ENCODE measurements at regions not wholly inside any gene's neighbourhood (a gene's known extent, or its start where the extent isn't known, plus 50 kb on each side); places are given as distances from the start of the nearest gene placed in this dataset.
A peak's percentile ranks its signal among the peaks of the same experiment; 100 is the strongest.
"Not testable (repeated sequence)": the region's sequence is repeated elsewhere in the genome, so short reads cannot be mapped to it uniquely, and the experiment has no call there.

GRCh38 chr1:182159443-182159842, 97.9 kb upstream of the ZNF648 start:
- no peak for DNase-seq (ENCODE audit: low spot score)

DNA sequence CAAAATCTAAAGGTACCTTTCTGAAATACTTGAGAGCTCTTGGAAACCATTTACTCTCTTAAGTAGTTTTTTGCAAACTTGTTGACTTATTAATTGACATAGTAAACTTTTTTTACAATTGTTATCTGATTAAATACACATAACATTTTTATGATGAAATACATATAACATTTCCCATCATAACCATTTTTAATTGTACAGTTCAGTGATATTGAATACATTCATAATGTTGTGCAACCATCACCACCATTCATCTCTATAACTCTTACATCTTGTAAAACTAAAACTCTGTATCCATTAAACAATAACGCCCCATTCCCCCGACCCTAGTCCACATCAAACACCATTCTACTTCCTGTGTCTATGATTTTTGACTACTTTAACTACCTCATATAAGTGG, 95.7 kb upstream of the ZNF648 start:
- no peak for DNase-seq (ENCODE audit: low spot score)

DNA sequence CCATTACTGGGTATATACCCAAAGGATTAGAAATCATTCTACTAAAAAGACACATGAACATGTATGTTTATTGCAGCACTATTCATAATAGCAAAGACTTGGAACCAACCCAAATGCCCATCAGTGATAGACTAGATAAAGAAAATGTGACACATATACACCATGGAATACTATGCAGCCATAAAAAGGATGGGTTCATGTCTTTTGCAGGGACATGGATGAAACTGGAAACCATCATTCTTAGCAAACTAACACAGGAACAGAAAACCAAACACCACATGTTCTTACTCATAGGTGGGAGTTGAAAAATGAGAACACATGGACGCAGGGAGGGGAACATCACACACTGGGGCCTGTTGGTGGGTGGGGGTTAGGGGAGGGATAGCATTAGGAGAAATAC, 92.9 kb upstream of the ZNF648 start:
- not testable (repeated sequence) for DNase-seq (ENCODE audit: low spot score)

DNA sequence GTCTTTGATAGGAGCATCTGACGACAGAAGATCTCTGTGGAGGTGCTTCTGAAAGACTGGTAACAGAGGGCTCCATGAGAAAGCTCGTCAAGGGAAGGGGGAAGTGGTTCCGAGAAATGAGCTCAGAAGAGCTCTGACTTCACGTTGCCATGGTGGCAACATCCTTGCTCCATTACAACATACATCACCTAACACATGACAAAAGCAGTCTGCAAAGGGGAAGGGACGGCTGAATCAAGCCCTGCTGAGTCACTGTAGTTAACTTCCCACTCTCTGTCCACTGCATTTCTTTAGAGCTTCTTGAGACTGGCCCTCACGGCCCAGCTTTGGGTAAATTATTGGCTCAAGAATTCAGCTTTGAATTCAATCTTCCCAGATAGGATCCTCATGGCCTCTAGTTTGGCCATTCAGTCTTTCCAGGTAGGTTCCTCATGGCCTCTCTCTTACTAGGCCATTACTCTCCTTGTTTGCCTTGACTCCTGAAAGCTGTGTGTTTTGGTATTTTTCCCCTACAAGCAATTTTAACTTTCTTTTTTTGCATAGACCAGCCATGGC, 88.0 kb upstream of the ZNF648 start:
- DNase-seq (ENCODE audit: low spot score) = no peak

GRCh38 chr1:182147951-182148350, 86.4 kb upstream of the ZNF648 start:
- DNase-seq (ENCODE audit: low spot score) = no peak

- DNase-seq (ENCODE audit: low spot score) = no peak
Measured at GRCh38 chr1:182147136-182147820, 85.8 kb upstream of the ZNF648 start.

DNA sequence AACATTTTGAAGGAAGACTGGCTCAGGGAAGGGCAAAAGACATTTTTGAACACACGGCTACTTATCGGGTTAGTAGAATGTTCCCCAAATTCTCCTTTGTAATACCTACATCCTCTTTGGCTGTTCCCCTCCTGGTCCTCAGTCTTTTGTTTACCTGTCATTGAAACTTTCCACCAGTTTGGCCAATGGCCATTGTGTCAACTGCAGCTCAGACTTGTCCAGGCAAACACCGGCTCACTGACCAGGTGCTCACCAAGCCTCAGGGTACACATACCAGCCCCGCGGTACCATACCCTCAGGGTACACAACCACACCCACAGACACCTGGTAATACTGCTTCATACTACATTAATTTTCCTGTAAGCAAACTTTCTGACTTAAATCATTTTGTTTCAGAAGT, 84.8 kb upstream of the ZNF648 start:
- no peak for DNase-seq (ENCODE audit: low spot score)

DNA sequence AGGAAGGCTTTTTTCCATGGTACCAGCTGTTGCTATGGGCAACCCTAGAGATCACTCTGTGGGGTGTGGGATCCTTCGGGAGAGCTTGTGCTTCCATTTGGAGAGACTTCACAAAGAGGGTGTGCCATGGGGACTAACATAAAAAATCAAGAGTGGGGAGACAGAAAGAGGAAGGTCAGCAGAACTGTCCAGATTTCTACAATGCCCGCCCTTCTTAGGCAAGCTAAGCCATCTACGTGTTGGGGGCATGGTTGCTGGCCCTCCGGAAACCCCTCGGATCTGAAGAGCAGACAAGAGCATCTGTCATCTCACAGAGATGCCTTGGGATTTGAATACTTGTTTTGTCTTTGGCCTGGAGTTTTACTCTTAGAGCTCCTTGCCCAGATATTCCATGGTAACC, 83.9 kb upstream of the ZNF648 start:
- DNase-seq (ENCODE audit: low spot score) = no peak

- no peak for DNase-seq (ENCODE audit: low spot score)
Measured at GRCh38 chr1:182144646-182145030, 83.1 kb upstream of the ZNF648 start.

- peak; percentile 33 for DNase-seq (ENCODE audit: low spot score)
Measured at GRCh38 chr1:182143825-182144645, 82.5 kb upstream of the ZNF648 start.

- DNase-seq (ENCODE audit: low spot score) = peak; percentile 94
Measured at GRCh38 chr1:182143154-182143657, 81.7 kb upstream of the ZNF648 start.

DNA sequence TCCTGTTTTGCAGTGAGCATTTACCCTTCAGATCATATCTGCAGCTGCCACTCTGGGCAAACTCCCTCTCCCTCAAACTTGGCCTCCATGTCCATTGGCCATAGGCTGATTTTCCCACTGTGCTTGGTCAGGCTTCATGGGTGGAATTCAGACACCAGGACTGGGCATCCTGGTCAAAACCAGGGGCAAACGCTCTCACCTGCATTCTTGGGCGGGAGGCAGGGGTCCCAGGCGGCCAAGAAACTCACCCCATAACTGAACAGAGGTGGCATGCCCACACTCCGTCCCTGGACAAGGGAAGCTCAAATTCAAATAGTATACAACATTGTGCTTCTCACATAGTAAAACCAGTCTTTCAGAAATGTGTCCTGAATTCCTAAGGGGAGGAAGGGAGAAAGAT, 81.1 kb upstream of the ZNF648 start:
- no peak for DNase-seq (ENCODE audit: low spot score)

- no peak for DNase-seq (ENCODE audit: low spot score)
Measured at GRCh38 chr1:182141040-182141439, 79.5 kb upstream of the ZNF648 start.

DNA sequence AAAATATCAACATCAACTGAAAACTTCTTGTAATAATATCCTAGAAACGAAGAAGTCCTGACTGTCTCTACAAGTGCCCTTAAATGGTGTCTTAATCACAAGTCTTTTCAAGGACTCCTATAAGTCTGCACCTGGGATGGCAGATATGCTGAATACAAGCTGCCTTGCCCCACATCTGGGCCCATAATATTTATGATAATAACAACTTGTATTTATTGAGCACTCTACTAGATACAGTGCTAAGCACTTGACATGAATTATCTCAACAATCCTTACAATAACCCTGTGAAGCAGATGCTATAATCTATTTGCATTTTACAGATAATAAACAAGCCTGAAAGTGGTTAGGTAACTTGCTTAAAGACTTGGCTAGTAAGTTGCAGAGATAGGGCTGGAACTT, 78.0 kb upstream of the ZNF648 start:
- no peak for DNase-seq (ENCODE audit: low spot score)

- no peak for DNase-seq (ENCODE audit: low spot score)
Measured at GRCh38 chr1:182137546-182137945, 76.0 kb upstream of the ZNF648 start.

DNA sequence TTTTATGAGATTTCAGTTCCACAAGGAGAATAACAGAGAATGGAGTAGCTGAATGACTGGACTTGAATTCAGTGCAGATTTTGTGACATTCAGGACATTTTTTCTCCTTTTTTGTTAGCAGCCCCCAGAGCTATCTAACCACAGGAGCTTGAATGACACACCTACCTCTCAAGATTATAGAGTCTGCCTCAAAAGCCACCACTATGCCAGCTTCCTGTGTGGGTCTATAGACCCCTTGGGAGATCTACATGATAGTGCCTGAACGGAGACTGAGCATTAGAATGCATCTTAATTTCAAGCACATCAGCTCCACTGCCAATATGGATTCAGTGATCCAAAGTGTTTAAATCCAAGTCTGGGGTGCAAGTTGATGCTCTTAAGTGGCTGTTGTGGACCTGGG, 74.4 kb upstream of the ZNF648 start:
- DNase-seq (ENCODE audit: low spot score) = no peak

GRCh38 chr1:182134257-182134656, 72.7 kb upstream of the ZNF648 start:
- DNase-seq (ENCODE audit: low spot score) = no peak

DNA sequence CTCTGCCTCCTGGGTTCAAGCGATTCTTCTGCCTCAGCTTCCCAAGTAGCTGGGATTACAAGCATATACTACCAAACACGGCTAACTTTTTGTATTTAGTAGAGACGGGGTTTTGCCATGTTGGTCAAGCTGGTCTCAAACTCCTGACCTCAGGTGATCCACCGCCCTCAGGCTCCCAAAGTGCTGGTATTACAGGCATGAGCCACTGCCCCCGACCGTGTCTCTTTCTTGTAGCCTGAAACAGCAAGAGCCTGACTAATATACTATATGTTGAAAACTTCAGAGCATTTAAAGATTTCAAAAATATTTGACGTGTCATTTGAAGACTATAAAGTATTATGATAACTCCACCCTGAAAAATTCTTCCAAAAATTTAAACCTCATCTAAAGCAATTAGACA, 71.7 kb upstream of the ZNF648 start:
- no peak for DNase-seq (ENCODE audit: low spot score)

DNA sequence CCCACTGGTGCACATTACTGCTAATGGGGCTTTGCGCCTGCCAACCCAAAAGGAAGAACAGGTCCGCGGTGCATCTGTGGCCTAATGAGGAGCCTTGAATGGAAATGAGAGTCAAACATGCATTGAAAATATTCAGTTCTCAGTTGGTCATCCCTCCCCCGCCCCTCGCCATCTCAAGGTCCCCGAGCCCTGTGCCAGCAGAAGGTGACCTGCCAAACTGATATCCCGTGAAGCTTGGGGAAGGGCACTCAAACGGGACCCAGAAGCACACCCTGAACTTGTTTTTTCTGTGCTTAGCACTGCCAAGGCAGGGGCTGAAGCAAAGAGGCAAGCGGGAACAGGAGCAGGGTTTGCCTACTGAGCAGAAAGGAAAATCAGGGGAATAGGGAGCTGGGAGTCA, 67.9 kb upstream of the ZNF648 start:
- no peak for DNase-seq (ENCODE audit: low spot score)

DNA sequence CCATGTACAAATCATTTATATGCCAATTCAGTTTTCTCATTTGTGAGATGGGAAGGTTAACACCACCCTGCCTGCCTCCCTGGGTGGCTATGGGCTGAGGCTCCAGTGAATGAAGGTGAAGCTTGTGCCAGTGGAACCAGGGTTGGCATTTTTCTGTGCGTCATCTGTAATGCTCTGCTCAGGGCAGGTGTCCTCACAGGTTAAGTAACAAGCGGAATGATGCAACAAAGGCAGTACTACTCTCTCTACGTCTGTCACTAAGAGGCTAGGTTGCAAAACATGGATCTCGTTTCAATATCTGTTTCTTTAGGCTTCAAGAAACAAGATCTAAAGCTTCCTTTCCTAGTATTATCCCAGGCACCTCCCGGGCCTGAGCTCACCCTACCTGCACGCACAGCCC, 67.0 kb upstream of the ZNF648 start:
- DNase-seq (ENCODE audit: low spot score) = no peak

GRCh38 chr1:182127656-182128055, 66.1 kb upstream of the ZNF648 start:
- no peak for DNase-seq (ENCODE audit: low spot score)

GRCh38 chr1:182126272-182126800, 64.8 kb upstream of the ZNF648 start:
- peak; percentile 36 for DNase-seq (ENCODE audit: low spot score)

- no peak for DNase-seq (ENCODE audit: low spot score)
Measured at GRCh38 chr1:182122913-182123260, 61.4 kb upstream of the ZNF648 start.
